Prostate gland (tissue), 2 donors: ENCODE measurements at regions not wholly inside any gene's neighbourhood (a gene's known extent, or its start where the extent isn't known, plus 50 kb on each side); places are given as distances from the start of the nearest gene placed in this dataset.

Experiments
- DNase-seq: peaks from one replicate; pipeline ENCODE4 v3.0.0-alpha.2; 2019; ENCODE audit warnings: low spot score
- H3K27ac ChIP-seq, 2 donors: fragments of 200-600 bp; sonication (generic); 2 replicates each; pipeline ENCODE4 v1.5.1; 2017 to 2019
- H3K27me3 ChIP-seq: fragments of 200-600 bp; sonication (generic); replicated peaks from 2 replicates; pipeline ENCODE4 v1.5.1; 2019; ENCODE audit not compliant: insufficient read depth
- H3K36me3 ChIP-seq, 2 donors: fragments of 200-600 bp; sonication (generic); 1 replicate in 1 of 2; 2 replicates in 1 of 2; pipeline versions ENCODE4 v1.5.1 to v1.8.1; 2017 to 2019
- H3K4me1 ChIP-seq: fragments of 200-600 bp; sonication (generic); replicated peaks from 2 replicates; pipeline ENCODE4 v1.5.1; 2019
- H3K4me3 ChIP-seq, 2 donors: fragments of 200-600 bp; sonication (generic); 2 replicates each; pipeline ENCODE4 v1.5.1; 2017 to 2019
- H3K9me3 ChIP-seq: fragments of 200-600 bp; sonication (generic); 2 replicates; pipeline ENCODE4 v1.5.1; 2017
- CTCF ChIP-seq, 4 experiments: fragments of 200-600 bp in 2 of 4; fragments of 450-650 bp in 2 of 4; sonication (generic) in 2 of 4; IDR thresholded peaks; 1 replicate in 3 of 4; 2 replicates in 1 of 4; pipeline ENCODE4 v1.5.1; 2016 to 2019; ENCODE audit warnings: antibody characterized with exemption in 4 of 4, mild to moderate bottlenecking in 2 of 4, moderate library complexity in 2 of 4
- POLR2A ChIP-seq: fragments of 450-650 bp; IDR thresholded peaks from one replicate; pipeline ENCODE4 v1.6.1; 2016; ENCODE audit warnings: antibody characterized with exemption, mild to moderate bottlenecking
- POLR2AphosphoS5 ChIP-seq: sonication (generic); formaldehyde crosslinking; IDR thresholded peaks from one replicate; pipeline ENCODE4 v1.6.1; 2017; ENCODE audit warnings: antibody characterized with exemption
- WGBS: methylation state at CpG from one replicate; pipeline ENCODE4 v1.1.5; 2018; 5-methylcytosine and 5-hydroxymethylcytosine counted together
- intact Hi-C: fragments of 100-400 bp; cut with DNase I; formaldehyde crosslinking; loops from one replicate; pipeline ENCODE4 v1.14.2; 2022

- Histone ChIP-seq H3K9me3 (no peaks in the 10 kb centered on the region), H3K27ac (peak overlapping the region; percentile 100), H3K4me1 (peaks cover 49% of the 10 kb centered on the region), H3K4me3 (peak overlapping the region; percentile 58 to 61), H3K36me3 (no peaks in the 10 kb centered on the region), H3K27me3 (no peaks in the 10 kb centered on the region)
- peak; percentile 87 for DNase-seq
- 5% methylated on average over 36 of the region's 37 CpGs for WGBS
- intact Hi-C loops, result loop anchor here (2.0 kb wide), 1 partner anchor 17 kb away; no protein-coding TSS in a partner anchor
- peak; percentile 62 for TF ChIP-seq POLR2A
- TF ChIP-seq POLR2AphosphoS5, result peak; percentile 28
- TF ChIP-seq CTCF (IDR thresholded peaks at IDR 0.05), result no peak
Measured at GRCh38 chr22:46053563-46054090, 76.7 kb upstream of the WNT7B start.

GRCh38 chr22:46054091-46055073, 77.4 kb upstream of the WNT7B start:
- intact Hi-C loops, result loop anchor here (2.0 kb wide), 1 partner anchor 16 kb away; no protein-coding TSS in a partner anchor
- no peaks in the 10 kb centered on the region for H3K36me3 ChIP-seq
- H3K4me1 ChIP-seq, result peaks cover 49% of the 10 kb centered on the region
- 1% methylated on average over 35 of the region's 42 CpGs for WGBS
- peak overlapping the region; percentile 100 for H3K27ac ChIP-seq
- peak; percentile 0 for TF ChIP-seq POLR2A
- TF ChIP-seq CTCF (IDR thresholded peaks at IDR 0.05), result no peak
- H3K4me3 ChIP-seq, result peak overlapping the region; percentile 58 to 61
- H3K27me3 ChIP-seq, result no peaks in the 10 kb centered on the region
- DNase-seq, result no peak
- no peaks in the 10 kb centered on the region for H3K9me3 ChIP-seq

- H3K27me3 ChIP-seq, result no peaks in the 10 kb centered on the region
- H3K4me3 ChIP-seq, result peak overlapping the region; percentile 58 to 61
- intact Hi-C loops, result loop anchor here (2.0 kb wide), 1 partner anchor 15 kb away; no protein-coding TSS in a partner anchor
- WGBS, result 10% methylated on average over 17 of the region's 17 CpGs
- no peaks in the 10 kb centered on the region for H3K9me3 ChIP-seq
- TF ChIP-seq POLR2AphosphoS5 (no peak), POLR2A (peak; percentile 41)
- H3K36me3 ChIP-seq, result no peaks in the 10 kb centered on the region
- H3K4me1 ChIP-seq, result peaks cover 49% of the 10 kb centered on the region
- no peak for DNase-seq
- peak overlapping the region; percentile 100 for H3K27ac ChIP-seq
Measured at GRCh38 chr22:46055181-46055875, 78.4 kb upstream of the WNT7B start.

DNA sequence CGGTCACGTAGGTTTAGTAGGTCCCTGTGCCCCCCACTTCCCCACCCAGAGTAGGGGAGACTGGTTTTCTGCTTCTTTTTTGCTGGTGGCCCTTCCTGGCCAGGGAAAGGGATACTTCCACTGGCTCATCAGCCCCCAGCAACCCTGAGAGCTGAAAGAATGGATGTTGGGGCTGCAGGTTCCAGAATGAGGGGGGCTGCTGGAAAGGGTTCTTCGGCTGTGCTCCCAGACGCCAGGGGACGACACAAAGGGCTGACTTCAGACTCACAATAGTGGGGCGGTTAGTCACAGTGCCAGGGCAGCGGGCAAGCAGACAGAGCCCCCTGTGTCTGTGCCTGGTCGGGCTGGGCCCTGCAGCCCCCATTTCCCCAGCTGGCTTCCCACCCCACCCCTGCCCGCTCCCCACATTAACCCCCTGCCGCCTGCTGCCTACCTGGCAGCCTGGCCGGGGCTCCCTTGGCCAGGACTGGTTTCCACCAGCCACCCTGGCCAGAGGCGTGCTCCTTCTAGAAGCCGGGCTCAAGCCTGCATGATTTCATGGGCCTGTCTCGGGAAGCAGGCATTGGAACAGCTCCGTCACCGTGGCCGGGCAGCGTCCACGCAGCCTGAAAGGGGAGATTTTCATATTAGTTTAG, 79.1 kb upstream of the WNT7B start:
- 15% methylated on average over 19 of the region's 19 CpGs for WGBS
- Histone ChIP-seq H3K27me3 (no peaks in the 10 kb centered on the region), H3K36me3 (no peaks in the 10 kb centered on the region), H3K9me3 (no peaks in the 10 kb centered on the region), H3K4me1 (peaks cover 42% of the 10 kb centered on the region), H3K4me3 (peak overlapping the region; percentile 58 to 61), H3K27ac (peak overlapping the region; percentile 100)
- intact Hi-C loops, result loop anchor here (2.0 kb wide), 1 partner anchor 15 kb away; no protein-coding TSS in a partner anchor
- no peak for DNase-seq
- TF ChIP-seq POLR2A (no peak), POLR2AphosphoS5 (no peak), CTCF (IDR thresholded peaks at IDR 0.05) (no peak)
